ENCODE measurements at regions not wholly inside any gene's neighbourhood (a gene's known extent, or its start where the extent isn't known, plus 50 kb on each side); places are given as distances from the start of the nearest gene placed in this dataset.

GRCh38 chr3:26425076-26425475 lies 197.5 kb upstream of the LRRC3B start:
- no peak for TF ChIP-seq CTCF (IDR thresholded peaks at IDR 0.05; ENCODE audit: borderline replicate concordance, extremely low read depth, low read length, poor library complexity, severe bottlenecking)
- TF ChIP-seq EZH2 (IDR thresholded peaks at IDR 0.05; ENCODE audit: borderline replicate concordance, low read depth, low read length, severe bottlenecking), result no peak
- ATAC-seq (ENCODE audit: insufficient read depth, low read depth) (no peak), DNase-seq (no peak)

DNA sequence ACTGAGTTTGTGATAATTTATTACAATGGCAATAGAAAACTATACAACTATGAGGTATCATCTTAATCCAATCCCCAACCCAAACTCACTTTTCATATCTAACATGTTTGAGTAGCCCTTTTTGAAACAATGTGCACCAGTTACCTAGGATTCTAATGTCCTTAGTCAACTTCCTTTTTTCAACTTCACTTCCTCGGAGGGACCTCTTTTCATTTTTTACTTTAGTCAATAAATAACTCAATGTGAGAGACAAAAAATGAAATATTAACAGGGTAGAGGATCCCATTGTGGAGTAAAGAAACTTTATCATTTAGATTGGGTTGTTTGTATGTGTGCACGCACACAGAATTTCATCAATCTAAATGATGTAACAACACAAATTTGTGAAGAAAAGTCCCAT lies 193.6 kb upstream of the LRRC3B start:
- Histone ChIP-seq H3K9ac (ENCODE audit: low read depth, low read length) (no peak overlapping the region), H3K36me3 (ENCODE audit: insufficient read depth, low read length) (no peaks in the 10 kb centered on the region), H3K79me2 (ENCODE audit: insufficient read depth, low read length) (no peaks in the 10 kb centered on the region), H3K27ac (ENCODE audit: low read length) (no peak overlapping the region), H2AFZ (ENCODE audit: low read depth, low read length) (no peak overlapping the region), H3K27me3 (ENCODE audit: insufficient read depth, low read length, poor library complexity) (no peaks in the 10 kb centered on the region), H3K4me3 (ENCODE audit: low read depth in 1 of 2, low read length in 2 of 2) (no peak overlapping the region), H3K4me2 (ENCODE audit: insufficient read depth, low read length) (no peak overlapping the region), H3K9me3 (ENCODE audit: insufficient read depth, low read length, severe bottlenecking) (no peaks in the 10 kb centered on the region), H3K4me1 (ENCODE audit: insufficient read depth, low read length) (no peaks in the 10 kb centered on the region), H4K20me1 (ENCODE audit: insufficient read depth, low read length) (no peaks in the 10 kb centered on the region)
- no peak for DNase-seq
- TF ChIP-seq CTCF (IDR thresholded peaks at IDR 0.05; ENCODE audit: borderline replicate concordance, extremely low read depth, low read length, poor library complexity, severe bottlenecking), result no peak
- no peak for TF ChIP-seq EZH2 (IDR thresholded peaks at IDR 0.05; ENCODE audit: borderline replicate concordance, low read depth, low read length, severe bottlenecking)
- ATAC-seq (ENCODE audit: insufficient read depth, low read depth), result no peak

More at GRCh38 chr3:26425076-26425475, 197.5 kb upstream of the LRRC3B start:
- no peaks in the 10 kb centered on the region for H3K27me3 ChIP-seq (ENCODE audit: insufficient read depth, low read length, poor library complexity)
- H3K4me1 ChIP-seq (ENCODE audit: insufficient read depth, low read length), result no peaks in the 10 kb centered on the region
- H4K20me1 ChIP-seq (ENCODE audit: insufficient read depth, low read length), result no peaks in the 10 kb centered on the region
- H3K9ac ChIP-seq (ENCODE audit: low read depth, low read length), result no peak overlapping the region
- no peaks in the 10 kb centered on the region for H3K9me3 ChIP-seq (ENCODE audit: insufficient read depth, low read length, severe bottlenecking)
- no peaks in the 10 kb centered on the region for H3K36me3 ChIP-seq (ENCODE audit: insufficient read depth, low read length)
- H3K4me2 ChIP-seq (ENCODE audit: insufficient read depth, low read length), result no peak overlapping the region
- H3K4me3 ChIP-seq (ENCODE audit: low read depth in 1 of 2, low read length in 2 of 2), result no peak overlapping the region
- H2AFZ ChIP-seq (ENCODE audit: low read depth, low read length), result no peak overlapping the region
- H3K27ac ChIP-seq (ENCODE audit: low read length), result no peak overlapping the region
- no peaks in the 10 kb centered on the region for H3K79me2 ChIP-seq (ENCODE audit: insufficient read depth, low read length)

GRCh38 chr3:26437678-26438077 lies 184.9 kb upstream of the LRRC3B start:
- Histone ChIP-seq H3K4me1 (ENCODE audit: insufficient read depth, low read length) (no peaks in the 10 kb centered on the region), H3K27me3 (ENCODE audit: insufficient read depth, low read length, poor library complexity) (no peaks in the 10 kb centered on the region), H3K4me2 (ENCODE audit: insufficient read depth, low read length) (no peak overlapping the region), H3K79me2 (ENCODE audit: insufficient read depth, low read length) (no peaks in the 10 kb centered on the region), H3K27ac (ENCODE audit: low read length) (no peak overlapping the region), H3K9ac (ENCODE audit: low read depth, low read length) (no peak overlapping the region), H3K36me3 (ENCODE audit: insufficient read depth, low read length) (no peaks in the 10 kb centered on the region), H3K4me3 (ENCODE audit: low read depth in 1 of 2, low read length in 2 of 2) (no peak overlapping the region), H3K9me3 (ENCODE audit: insufficient read depth, low read length, severe bottlenecking) (no peaks in the 10 kb centered on the region), H2AFZ (ENCODE audit: low read depth, low read length) (no peak overlapping the region), H4K20me1 (ENCODE audit: insufficient read depth, low read length) (no peaks in the 10 kb centered on the region)
- ATAC-seq (ENCODE audit: insufficient read depth, low read depth) (no peak), DNase-seq (no peak)
- TF ChIP-seq CTCF (IDR thresholded peaks at IDR 0.05; ENCODE audit: borderline replicate concordance, extremely low read depth, low read length, poor library complexity, severe bottlenecking) (no peak), EZH2 (IDR thresholded peaks at IDR 0.05; ENCODE audit: borderline replicate concordance, low read depth, low read length, severe bottlenecking) (no peak)

Data from DND-41 (cell line).